H1 (cell line): ENCODE measurements at regions not wholly inside any gene's neighbourhood (a gene's known extent, or its start where the extent isn't known, plus 50 kb on each side); places are given as distances from the start of the nearest gene placed in this dataset.

Experiments
- CTCF ChIA-PET: fragments of 300-600 bp; sonication (Branson Sonifier 250); formaldehyde crosslinking; loops from one replicate; lab custom pipeline; 2021; ENCODE audit not compliant: partially characterized antibody; lab: Charles Lee
- POLR2A ChIA-PET: fragments of 300-600 bp; sonication (Branson Sonifier 250); formaldehyde crosslinking; loops from one replicate; lab custom pipeline; 2021; ENCODE audit warnings: inconsistent platforms; ENCODE audit not compliant: partially characterized antibody; lab: Charles Lee
- DNase-seq, 2 experiments: peaks; one replicate each; pipeline versions ENCODE4 v3.0.0 to v3.0.0-alpha.2; 2010 to 2022; ENCODE audit warnings: low spot score in 2 of 2, low read depth in 1 of 2, mixed read lengths in 1 of 2
- FAIRE-seq: peaks from 2 replicates; lab custom pipeline; 2011; peaks lifted over from hg19 to GRCh38; lab: Jason Lieb, UNC
- H2AFZ ChIP-seq: 2 replicates; pipeline ENCODE4 v1.8.1; 2012; ENCODE audit warnings: low read length, inconsistent platforms
- H2AK5ac ChIP-seq: 2 replicates; pipeline ENCODE4 v1.6.1; 2013; ENCODE audit warnings: low read depth, low read length
- H2BK120ac ChIP-seq: replicated peaks from 2 replicates; pipeline ENCODE3; 2013; ENCODE audit warnings: low read depth, low read length, inconsistent platforms
- H2BK12ac ChIP-seq: 2 replicates; pipeline ENCODE4 v1.6.1; 2013; ENCODE audit warnings: low read depth, low read length
- H2BK15ac ChIP-seq: 2 replicates; pipeline ENCODE4 v1.6.1; 2013; ENCODE audit warnings: low read length
- H2BK20ac ChIP-seq: 2 replicates; pipeline ENCODE4 v1.6.1; 2013; ENCODE audit warnings: low read length
- H2BK5ac ChIP-seq: 2 replicates; pipeline ENCODE4 v1.6.1; 2013; ENCODE audit warnings: low read depth, low read length
- H3K14ac ChIP-seq: 2 replicates; pipeline ENCODE4 v1.6.1; 2013; ENCODE audit warnings: inconsistent platforms; ENCODE audit not compliant: insufficient read length
- H3K18ac ChIP-seq: 2 replicates; pipeline ENCODE4 v1.6.1; 2013; ENCODE audit warnings: low read length; ENCODE audit errors: extremely low read depth
- H3K23ac ChIP-seq: 2 replicates; pipeline ENCODE4 v1.6.1; 2013; ENCODE audit warnings: inconsistent platforms; ENCODE audit not compliant: insufficient read length
- H3K23me2 ChIP-seq: 2 replicates; pipeline ENCODE4 v1.6.1; 2013; ENCODE audit warnings: low read depth, low read length
- H3K27ac ChIP-seq: 2 replicates; pipeline ENCODE4 v1.6.1; 2011; ENCODE audit warnings: low read depth, low read length, inconsistent platforms
- H3K27me3 ChIP-seq, 4 experiments: replicated peaks in 1 of 4; 1 replicate in 1 of 4; 2 replicates in 3 of 4; pipeline versions ENCODE4 v1.6.1 to v1.8.1; 2011 to 2013; ENCODE audit warnings: low read length in 3 of 4, mild to moderate bottlenecking in 3 of 4, inconsistent platforms in 2 of 4, mixed read lengths in 2 of 4, moderate library complexity in 1 of 4; ENCODE audit not compliant: control insufficient read depth in 3 of 4, insufficient read depth in 3 of 4; ENCODE audit errors: extremely low read depth in 1 of 4
- H3K36me3 ChIP-seq, 4 experiments: 2 replicates each; pipeline versions ENCODE4 v1.6.1 to v1.8.1; 2011 to 2013; ENCODE audit warnings: mild to moderate bottlenecking in 4 of 4, low read length in 3 of 4, moderate library complexity in 2 of 4, control low read depth in 1 of 4, inconsistent platforms in 1 of 4; ENCODE audit not compliant: insufficient read depth in 4 of 4, control insufficient read depth in 2 of 4
- H3K4ac ChIP-seq: replicated peaks from 2 replicates; pipeline ENCODE3; 2013; ENCODE audit warnings: low read length, low read depth, mixed read lengths, inconsistent platforms; ENCODE audit not compliant: insufficient read length
- H3K4me1 ChIP-seq, 4 experiments: replicated peaks in 1 of 4; 1 replicate in 1 of 4; 2 replicates in 3 of 4; pipeline versions ENCODE4 v1.6.1 to v1.8.1; 2011 to 2013; ENCODE audit warnings: low read length in 3 of 4, inconsistent platforms in 2 of 4, mixed read lengths in 1 of 4; ENCODE audit not compliant: insufficient read depth in 4 of 4, control insufficient read depth in 3 of 4
- H3K4me2 ChIP-seq, 2 experiments: 2 replicates each; pipeline versions ENCODE4 v1.6.1 to v1.8.1; 2011 to 2013; ENCODE audit warnings: low read depth in 2 of 2, low read length in 2 of 2, control low read depth in 1 of 2, inconsistent platforms in 1 of 2, mild to moderate bottlenecking in 1 of 2; ENCODE audit not compliant: insufficient read depth in 1 of 2
- H3K4me3 ChIP-seq, 4 experiments: fragments of 200-600, 300-600 bp in 1 of 4; sonication (generic), shearing (Covaris generic), sonication (Bioruptor Twin) in 1 of 4; 2 replicates each; pipeline versions ENCODE4 v1.5.1 to v1.8.1; 2011 to 2016; ENCODE audit warnings: low read length in 4 of 4, low read depth in 3 of 4, control low read depth in 2 of 4, inconsistent platforms in 2 of 4, mild to moderate bottlenecking in 2 of 4, mixed read lengths in 1 of 4, moderate library complexity in 1 of 4; ENCODE audit not compliant: insufficient read depth in 2 of 4; ENCODE audit errors: extremely low read depth in 1 of 4
- H3K56ac ChIP-seq: replicated peaks from 2 replicates; pipeline ENCODE3; 2013; ENCODE audit warnings: low read depth, mild to moderate bottlenecking, mixed read lengths, low read length, inconsistent platforms; ENCODE audit not compliant: insufficient read length
- H3K79me1 ChIP-seq: 2 replicates; pipeline ENCODE4 v1.6.1; 2013; ENCODE audit warnings: low read depth, low read length, control low read depth
- H3K79me2 ChIP-seq, 2 experiments: 2 replicates each; pipeline versions ENCODE4 v1.6.1 to v1.8.1; 2012 to 2013; ENCODE audit warnings: low read length in 2 of 2, mild to moderate bottlenecking in 2 of 2, inconsistent platforms in 1 of 2; ENCODE audit not compliant: insufficient read depth in 2 of 2, control insufficient read depth in 1 of 2
- H3K9ac ChIP-seq, 4 experiments: replicated peaks in 1 of 4; 1 replicate in 1 of 4; 2 replicates in 3 of 4; pipeline versions ENCODE4 v1.6.1 to v1.8.1; 2011 to 2013; ENCODE audit warnings: low read depth in 3 of 4, low read length in 3 of 4, control low read depth in 2 of 4, mild to moderate bottlenecking in 2 of 4, moderate library complexity in 2 of 4, inconsistent platforms in 1 of 4; ENCODE audit errors: extremely low read depth in 1 of 4
- H3K9me3 ChIP-seq, 2 experiments: 2 replicates each; pipeline versions ENCODE4 v1.6.1 to v1.8.1; 2012 to 2013; ENCODE audit warnings: mild to moderate bottlenecking in 2 of 2, moderate library complexity in 2 of 2, control low read depth in 1 of 2, inconsistent platforms in 1 of 2, low read depth in 1 of 2, low read length in 1 of 2, mixed read lengths in 1 of 2; ENCODE audit not compliant: insufficient read depth in 2 of 2
- H4K20me1 ChIP-seq, 2 experiments: replicated peaks in 1 of 2; 2 replicates each; pipeline versions ENCODE3 to v1.8.1; 2011 to 2013; ENCODE audit warnings: inconsistent platforms in 2 of 2, low read length in 2 of 2, mild to moderate bottlenecking in 1 of 2; ENCODE audit not compliant: insufficient read depth in 2 of 2, control insufficient read depth in 1 of 2
- H4K5ac ChIP-seq: 2 replicates; pipeline ENCODE4 v1.6.1; 2013; ENCODE audit warnings: low read length, low read depth, mixed read lengths, inconsistent platforms; ENCODE audit not compliant: insufficient read length
- H4K8ac ChIP-seq: 2 replicates; pipeline ENCODE4 v1.8.0; 2013; ENCODE audit warnings: mild to moderate bottlenecking, moderate library complexity, low read length, inconsistent platforms; ENCODE audit not compliant: insufficient read depth; ENCODE audit errors: extremely low read depth
- H4K91ac ChIP-seq: replicated peaks from 2 replicates; pipeline ENCODE3; 2013; ENCODE audit warnings: low read length, mixed read lengths, inconsistent platforms; ENCODE audit not compliant: insufficient read length
- ASH2L ChIP-seq: fragments of 200-600, 300-600 bp; sonication (generic); IDR thresholded peaks from one replicate; pipeline ENCODE4 v1.7.1; 2017; ENCODE audit warnings: low read length
- EGR1 ChIP-seq: IDR thresholded peaks from 2 replicates; pipeline ENCODE4 v1.6.1; 2011; ENCODE audit warnings: low read depth, low read length, borderline replicate concordance
- GTF2F1 ChIP-seq: IDR thresholded peaks from 2 replicates; pipeline ENCODE4 v1.6.1; 2012; ENCODE audit warnings: low read depth, low read length, improper control_type of control experiment, borderline replicate concordance
- POLR2A ChIP-seq, 2 experiments: IDR thresholded peaks; 1 replicate in 1 of 2; 2 replicates in 1 of 2; pipeline ENCODE4 v1.6.1; 2011; ENCODE audit warnings: low read depth in 2 of 2, low read length in 2 of 2, mild to moderate bottlenecking in 2 of 2; ENCODE audit errors: control extremely low read depth in 1 of 2
- SAP30 ChIP-seq: fragments of 300-600 bp; sonication (generic); IDR thresholded peaks from 2 replicates; pipeline ENCODE4 v1.7.1; 2012; ENCODE audit warnings: low read length, moderate library complexity, mild to moderate bottlenecking, inconsistent platforms; ENCODE audit not compliant: insufficient read depth, insufficient replicate concordance
- SIX5 ChIP-seq: IDR thresholded peaks from 2 replicates; pipeline ENCODE4 v1.6.1; 2011; ENCODE audit warnings: mild to moderate bottlenecking, low read depth, low read length
- SP4 ChIP-seq: IDR thresholded peaks from 2 replicates; pipeline ENCODE4 v1.6.1; 2012; ENCODE audit warnings: low read length, inconsistent platforms
- SUZ12 ChIP-seq: fragments of 200-600 bp; sonication (generic); IDR thresholded peaks from 2 replicates; pipeline ENCODE4 v1.6.1; 2012; ENCODE audit warnings: mild to moderate bottlenecking, inconsistent platforms, low read length, moderate library complexity, mixed read lengths
- WGBS, 2 experiments: shearing (Covaris generic) in 1 of 2; methylation state at CpG; one replicate each; pipeline versions ENCODE4 v1.1.6 to v1.1.7; 2013 to 2015; ENCODE audit warnings: low lambda C conversion rate in 2 of 2, mixed read lengths in 2 of 2, inconsistent platforms in 1 of 2, low coverage in 1 of 2, missing lambda C conversion rate in 1 of 2; ENCODE audit not compliant: insufficient replicate concordance in 2 of 2, insufficient coverage in 1 of 2, insufficient read length in 1 of 2; ENCODE audit errors: extremely low coverage in 1 of 2, missing lambda C conversion rate in 1 of 2; 5-methylcytosine and 5-hydroxymethylcytosine counted together

DNA sequence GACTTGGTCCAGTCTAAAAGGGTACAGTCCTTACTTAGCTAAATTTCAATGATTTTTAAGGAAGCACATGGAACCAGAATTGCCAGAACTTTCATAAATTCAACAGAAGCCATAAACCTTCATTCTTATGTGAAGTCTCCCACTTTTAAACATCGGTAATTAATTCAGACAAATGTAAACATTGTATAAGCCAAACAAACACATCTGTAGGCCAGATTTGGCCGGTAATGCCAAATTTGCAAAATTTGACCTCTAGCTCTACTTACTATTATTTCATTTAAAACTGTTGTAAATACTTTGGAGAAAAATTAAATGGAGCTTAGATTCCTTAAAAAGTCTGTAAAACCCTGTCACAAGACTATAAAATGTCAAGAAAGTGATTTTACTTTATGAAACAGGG lies 83.2 kb upstream of the GALNT5 start:
- no peak overlapping the region for H2BK5ac ChIP-seq
- no peak for FAIRE-seq
- H2AK5ac ChIP-seq, result no peak overlapping the region
- H4K5ac ChIP-seq, result no peak overlapping the region
- H3K4ac ChIP-seq, result no peak overlapping the region
- H3K18ac ChIP-seq, result no peak overlapping the region
- no peak overlapping the region for H2BK15ac ChIP-seq
- no peak overlapping the region for H2BK12ac ChIP-seq
- ChIA-PET CTCF (interaction anchor here (0.8 to 1.9 kb wide), 3 partner anchors 9 to 430 kb away, joined by 3 to 7 read pairs (median 6); no protein-coding TSS in a partner anchor), POLR2A (no interaction called here)
- H3K9ac ChIP-seq, result no peak overlapping the region
- no peaks in the 10 kb centered on the region for H3K23me2 ChIP-seq
- no peak overlapping the region for H3K27ac ChIP-seq
- H4K8ac ChIP-seq, result no peak overlapping the region
- H4K20me1 ChIP-seq, result no peaks in the 10 kb centered on the region
- 96% methylated on average over 2 of the region's 2 CpGs; no CpG with 5 or more reads in 1 of the 2 experiments for WGBS, 2 experiments
- H3K23ac ChIP-seq, result no peak overlapping the region
- no peaks in the 10 kb centered on the region for H3K4me1 ChIP-seq
- no peak overlapping the region for H2BK120ac ChIP-seq
- H3K4me2 ChIP-seq, result no peak overlapping the region
- no peaks in the 10 kb centered on the region for H3K9me3 ChIP-seq
- no peak overlapping the region for H2AFZ ChIP-seq
- no peak for DNase-seq
- H2BK20ac ChIP-seq, result no peak overlapping the region
- H3K14ac ChIP-seq, result no peak overlapping the region
- no peak for TF ChIP-seq SP4
- no peak for TF ChIP-seq ASH2L
- no peak for TF ChIP-seq SUZ12
- TF ChIP-seq SIX5, result no peak
- TF ChIP-seq GTF2F1, result no peak
- TF ChIP-seq SAP30, result no peak
- TF ChIP-seq EGR1, result no peak
- no peak for TF ChIP-seq POLR2A (IDR thresholded peaks at IDR 0.05; ENCODE audit: control extremely low read depth in 1 of 2, low read depth in 2 of 2, low read length in 2 of 2)
- H3K79me1 ChIP-seq, result no peaks in the 10 kb centered on the region
- H3K27me3 ChIP-seq, result no peaks in the 10 kb centered on the region
- H3K79me2 ChIP-seq, result no peaks in the 10 kb centered on the region
- no peak overlapping the region for H3K4me3 ChIP-seq
- no peak overlapping the region for H4K91ac ChIP-seq
- H3K36me3 ChIP-seq, result no peaks in the 10 kb centered on the region
- H3K56ac ChIP-seq, result no peak overlapping the region
